Endothelial cell (in vitro differentiated cells): ENCODE measurements at regions not wholly inside any gene's neighbourhood (a gene's known extent, or its start where the extent isn't known, plus 50 kb on each side); places are given as distances from the start of the nearest gene placed in this dataset.

ENCODE experiments used
- DNase-seq: peaks from one replicate; pipeline ENCODE4 v3.0.0; 2021; ENCODE audit warnings: low spot score
- H3K27ac Mint-ChIP-seq: one replicate; pipeline ENCODE4 v1.8.0; 2021; ENCODE audit warnings: mixed read lengths, inconsistent platforms; ENCODE audit not compliant: unreplicated experiment
- H3K27me3 Mint-ChIP-seq: one replicate; pipeline ENCODE4 v1.8.0; 2021; ENCODE audit warnings: mild to moderate bottlenecking, moderate library complexity, mixed read lengths, inconsistent platforms; ENCODE audit not compliant: unreplicated experiment
- H3K36me3 Mint-ChIP-seq: one replicate; pipeline ENCODE4 v1.8.0; 2021; ENCODE audit warnings: mild to moderate bottlenecking, low read depth, mixed read lengths, inconsistent platforms; ENCODE audit not compliant: unreplicated experiment
- H3K4me1 Mint-ChIP-seq: one replicate; pipeline ENCODE4 v1.8.0; 2021; ENCODE audit warnings: mild to moderate bottlenecking, mixed read lengths, inconsistent platforms; ENCODE audit not compliant: unreplicated experiment
- H3K4me3 Mint-ChIP-seq: one replicate; pipeline ENCODE4 v1.8.0; 2021; ENCODE audit warnings: mild to moderate bottlenecking, mixed read lengths, inconsistent platforms; ENCODE audit not compliant: unreplicated experiment
- H3K9me3 Mint-ChIP-seq: one replicate; pipeline ENCODE4 v1.8.0; 2021; ENCODE audit warnings: mixed read lengths, inconsistent platforms; ENCODE audit not compliant: unreplicated experiment
- TF ChIP-seq, protein P1 (sequence below): fragments of 200-600 bp; sonication (generic); IDR thresholded peaks from one replicate; pipeline ENCODE4 v1.5.0; 2021; ENCODE audit warnings: antibody characterized with exemption; ENCODE audit not compliant: unreplicated experiment

DNA sequence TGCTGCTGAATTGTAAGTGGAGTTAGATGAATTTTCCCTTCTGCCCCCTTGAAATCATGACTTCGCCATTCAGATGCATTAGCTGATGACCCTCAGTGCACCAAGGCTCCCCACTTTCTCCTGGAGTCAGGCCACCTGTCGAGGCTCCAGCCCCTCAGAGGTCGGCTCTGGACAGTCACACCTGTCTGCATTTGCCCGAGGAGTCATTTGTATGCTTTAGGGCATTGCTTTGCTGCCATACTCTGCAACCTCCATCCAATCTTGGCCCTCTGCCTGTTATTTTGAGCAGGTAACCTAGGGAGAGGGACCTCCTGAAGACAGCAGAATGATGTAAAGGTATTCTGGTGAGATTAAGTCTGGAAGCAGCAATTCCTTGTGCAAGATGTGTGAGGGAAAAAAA lies 144.8 kb downstream of the MACROH2A1 start:
- H3K9me3 Mint-ChIP-seq, result no peaks in the 10 kb centered on the region
- no peaks in the 10 kb centered on the region for H3K4me1 Mint-ChIP-seq
- H3K27ac Mint-ChIP-seq, result no peak overlapping the region
- DNase-seq, result no peak
- peaks cover 2% of the 10 kb centered on the region for H3K27me3 Mint-ChIP-seq
- TF ChIP-seq, protein P1, sequence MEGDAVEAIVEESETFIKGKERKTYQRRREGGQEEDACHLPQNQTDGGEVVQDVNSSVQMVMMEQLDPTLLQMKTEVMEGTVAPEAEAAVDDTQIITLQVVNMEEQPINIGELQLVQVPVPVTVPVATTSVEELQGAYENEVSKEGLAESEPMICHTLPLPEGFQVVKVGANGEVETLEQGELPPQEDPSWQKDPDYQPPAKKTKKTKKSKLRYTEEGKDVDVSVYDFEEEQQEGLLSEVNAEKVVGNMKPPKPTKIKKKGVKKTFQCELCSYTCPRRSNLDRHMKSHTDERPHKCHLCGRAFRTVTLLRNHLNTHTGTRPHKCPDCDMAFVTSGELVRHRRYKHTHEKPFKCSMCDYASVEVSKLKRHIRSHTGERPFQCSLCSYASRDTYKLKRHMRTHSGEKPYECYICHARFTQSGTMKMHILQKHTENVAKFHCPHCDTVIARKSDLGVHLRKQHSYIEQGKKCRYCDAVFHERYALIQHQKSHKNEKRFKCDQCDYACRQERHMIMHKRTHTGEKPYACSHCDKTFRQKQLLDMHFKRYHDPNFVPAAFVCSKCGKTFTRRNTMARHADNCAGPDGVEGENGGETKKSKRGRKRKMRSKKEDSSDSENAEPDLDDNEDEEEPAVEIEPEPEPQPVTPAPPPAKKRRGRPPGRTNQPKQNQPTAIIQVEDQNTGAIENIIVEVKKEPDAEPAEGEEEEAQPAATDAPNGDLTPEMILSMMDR, result no peak
- no peak overlapping the region for H3K4me3 Mint-ChIP-seq
- H3K36me3 Mint-ChIP-seq, result no peaks in the 10 kb centered on the region

DNA sequence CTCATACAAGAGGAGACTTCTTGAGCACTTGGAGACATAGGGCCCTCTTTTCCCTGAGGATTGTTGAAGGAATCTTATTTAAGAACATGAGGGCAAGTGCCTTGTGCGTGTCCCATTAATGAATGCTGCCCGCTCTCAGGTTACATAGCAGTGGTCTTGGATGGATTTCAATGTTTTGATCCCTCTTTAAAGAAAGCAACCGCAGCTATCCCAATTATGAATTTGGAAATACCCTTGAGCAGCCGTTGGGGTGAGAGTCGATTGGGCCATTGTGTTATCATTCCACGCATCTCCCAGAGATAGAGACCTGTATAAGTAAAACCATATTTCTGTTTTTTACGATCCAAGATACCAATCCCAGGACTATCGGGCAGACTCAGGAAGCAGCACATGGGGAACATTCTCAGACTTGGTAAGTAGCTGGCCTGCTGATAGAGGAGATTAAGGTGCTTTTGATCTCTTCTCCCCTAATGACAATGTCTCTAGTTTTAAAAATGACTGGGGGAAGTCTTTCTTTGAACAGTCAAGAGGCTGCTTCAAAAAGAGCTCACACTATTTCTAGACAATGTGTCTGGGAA lies 145.3 kb downstream of the MACROH2A1 start:
- no peak for DNase-seq
- Mint-ChIP-seq H3K36me3 (no peaks in the 10 kb centered on the region), H3K27me3 (peaks cover 2% of the 10 kb centered on the region), H3K4me3 (no peak overlapping the region), H3K9me3 (no peaks in the 10 kb centered on the region), H3K27ac (no peak overlapping the region), H3K4me1 (no peaks in the 10 kb centered on the region)
- TF ChIP-seq, protein P1, result no peak

DNA sequence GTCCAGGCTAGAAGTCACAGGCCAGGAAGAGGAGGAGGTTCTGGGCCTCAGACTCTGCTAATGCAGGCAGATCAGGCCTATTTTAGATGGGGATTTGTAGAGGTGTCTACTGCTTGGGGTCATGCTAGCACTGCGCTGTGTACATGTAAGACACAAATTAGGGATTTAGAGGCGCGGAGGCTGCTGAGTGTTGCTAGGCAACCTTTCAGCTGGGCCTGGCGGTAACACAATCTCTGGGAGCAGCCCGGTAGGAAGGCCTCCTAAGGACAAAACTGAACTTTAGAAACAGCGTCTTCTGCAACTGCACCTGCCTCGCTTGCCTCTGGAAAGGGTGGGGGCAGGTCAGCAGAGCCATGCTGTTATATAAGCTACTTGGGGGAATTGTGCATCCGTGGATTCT lies 147.9 kb downstream of the MACROH2A1 start:
- Mint-ChIP-seq H3K4me3 (no peak overlapping the region), H3K27ac (no peak overlapping the region), H3K9me3 (no peaks in the 10 kb centered on the region), H3K4me1 (no peaks in the 10 kb centered on the region), H3K27me3 (peaks cover 4% of the 10 kb centered on the region), H3K36me3 (no peaks in the 10 kb centered on the region)
- no peak for DNase-seq
- TF ChIP-seq, protein P1, result no peak

DNA sequence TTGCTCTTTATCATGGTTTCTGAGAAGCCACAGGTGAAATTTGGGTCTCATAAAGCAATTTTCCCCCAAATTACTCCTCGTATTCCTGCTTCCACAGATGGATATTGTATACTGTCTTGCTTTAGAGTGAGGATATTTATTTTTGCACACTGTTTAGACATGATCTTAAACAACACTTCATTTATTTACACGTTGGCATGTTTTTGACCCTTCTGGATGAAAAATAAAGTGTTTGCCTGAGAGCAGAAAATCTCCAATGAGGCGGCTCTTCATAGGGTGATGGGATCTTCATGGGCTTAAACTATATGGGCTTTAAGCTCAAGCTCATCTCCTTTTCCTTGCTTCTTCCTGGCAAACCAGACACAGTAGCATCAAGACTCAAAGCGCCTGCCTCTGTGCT lies 148.4 kb downstream of the MACROH2A1 start:
- peaks cover 4% of the 10 kb centered on the region for H3K27me3 Mint-ChIP-seq
- no peaks in the 10 kb centered on the region for H3K36me3 Mint-ChIP-seq
- no peak overlapping the region for H3K4me3 Mint-ChIP-seq
- no peaks in the 10 kb centered on the region for H3K9me3 Mint-ChIP-seq
- H3K4me1 Mint-ChIP-seq, result no peaks in the 10 kb centered on the region
- no peak for DNase-seq
- no peak overlapping the region for H3K27ac Mint-ChIP-seq
- TF ChIP-seq, protein P1, result no peak

DNA sequence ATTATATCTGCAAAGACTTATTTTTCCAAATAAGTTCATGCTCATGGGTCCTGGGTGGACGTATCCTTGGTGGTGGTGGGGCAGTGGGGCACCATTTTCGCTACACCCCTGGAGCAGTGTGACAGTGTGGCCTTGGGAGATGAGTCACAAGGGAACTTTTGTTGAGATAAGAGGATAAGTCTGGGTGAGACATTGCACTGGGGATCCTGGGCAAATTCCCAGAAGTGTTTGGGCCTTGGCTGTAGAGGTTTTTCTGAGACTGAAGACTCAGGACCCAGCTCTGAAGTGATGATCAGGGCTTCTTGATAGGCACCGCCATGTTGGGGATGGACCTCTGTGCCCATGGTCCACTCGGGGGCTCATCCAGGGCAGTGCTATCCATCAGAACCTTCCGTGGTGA lies 149.4 kb downstream of the MACROH2A1 start:
- Mint-ChIP-seq H3K27me3 (peaks cover 4% of the 10 kb centered on the region), H3K4me1 (no peaks in the 10 kb centered on the region), H3K36me3 (no peaks in the 10 kb centered on the region), H3K9me3 (no peaks in the 10 kb centered on the region), H3K27ac (no peak overlapping the region), H3K4me3 (no peak overlapping the region)
- TF ChIP-seq, protein P1, result no peak
- no peak for DNase-seq
